ENCODE measurements at regions not wholly inside any gene's neighbourhood (a gene's known extent, or its start where the extent isn't known, plus 50 kb on each side); places are given as distances from the start of the nearest gene placed in this dataset.

GRCh38 chr21:31546443-31547170 lies 112.9 kb upstream of the SOD1 start (continued):
- no peak for TF ChIP-seq SPI1 (IDR thresholded peaks at IDR 0.05; ENCODE audit: borderline replicate concordance, low read depth, low read length)
- TF ChIP-seq ZNF12 (CRISPR knock-in tag; IDR thresholded peaks at IDR 0.05) = no peak
- no peak for TF ChIP-seq ATF3 (IDR thresholded peaks at IDR 0.05)
- TF ChIP-seq ATF3 (CRISPR knock-in tag; conservative IDR thresholded peaks at IDR 0.05) = no peak
- TF ChIP-seq HINFP (tag; conservative IDR thresholded peaks at IDR 0.05; ENCODE audit: low read depth) = no peak
- TF ChIP-seq ZBTB17 (CRISPR knock-in tag; IDR thresholded peaks at IDR 0.05) = no peak
- TF ChIP-seq XRCC3 (IDR thresholded peaks at IDR 0.05) = no peak
- no peak for TF ChIP-seq RBM14 (IDR thresholded peaks at IDR 0.05; ENCODE audit: borderline replicate concordance, insufficient read depth, low read depth, low read length)
- no peak for TF ChIP-seq FIP1L1 (IDR thresholded peaks at IDR 0.05; ENCODE audit: low read depth, low read length, poor library complexity, severe bottlenecking)
